Endodermal cell (in vitro differentiated cells): ENCODE measurements at regions not wholly inside any gene's neighbourhood (a gene's known extent, or its start where the extent isn't known, plus 50 kb on each side); places are given as distances from the start of the nearest gene placed in this dataset.

Experiments used
- DNase-seq: peaks from one replicate; pipeline ENCODE4 v3.0.0-alpha.2; 2017
- H3K27ac ChIP-seq: 2 replicates; pipeline ENCODE4 v1.5.1; 2013; ENCODE audit warnings: mild to moderate bottlenecking, low read depth, low read length, moderate library complexity
- H3K27me3 ChIP-seq: 2 replicates; pipeline ENCODE4 v1.6.1; 2013; ENCODE audit warnings: mild to moderate bottlenecking, low read length, moderate library complexity; ENCODE audit not compliant: insufficient read depth, control insufficient read depth, poor library complexity, severe bottlenecking
- H3K36me3 ChIP-seq: 2 replicates; pipeline ENCODE4 v1.7.0; 2013; ENCODE audit warnings: mild to moderate bottlenecking, low read length, moderate library complexity; ENCODE audit not compliant: control insufficient read depth, insufficient read depth
- H3K4me1 ChIP-seq: one replicate; pipeline ENCODE4 v1.7.0; 2013; ENCODE audit warnings: low read length; ENCODE audit not compliant: control insufficient read depth, insufficient read depth
- H3K4me3 ChIP-seq: 2 replicates; pipeline ENCODE4 v1.5.1; 2013; ENCODE audit warnings: mild to moderate bottlenecking, low read length, moderate library complexity
- H3K9ac ChIP-seq: 2 replicates; pipeline ENCODE4 v1.6.1; 2013; ENCODE audit warnings: mild to moderate bottlenecking, low read length, moderate library complexity; ENCODE audit not compliant: poor library complexity, severe bottlenecking; ENCODE audit errors: extremely low read depth
- H3K9me3 ChIP-seq: 2 replicates; pipeline ENCODE4 v1.6.1; 2013; ENCODE audit warnings: mild to moderate bottlenecking, low read length, moderate library complexity; ENCODE audit not compliant: control insufficient read depth
- H3K27ac Mint-ChIP-seq: 2 replicates; pipeline ENCODE4 v1.8.0; 2020; ENCODE audit warnings: mixed read lengths
- H3K27me3 Mint-ChIP-seq: 2 replicates; pipeline ENCODE4 v1.8.0; 2021; ENCODE audit warnings: mild to moderate bottlenecking, mixed read lengths; ENCODE audit not compliant: insufficient read depth
- H3K36me3 Mint-ChIP-seq: 2 replicates; pipeline ENCODE4 v1.8.0; 2020; ENCODE audit warnings: low read depth, mixed read lengths
- H3K4me1 Mint-ChIP-seq: 2 replicates; pipeline ENCODE4 v1.8.0; 2020; ENCODE audit warnings: mixed read lengths
- H3K4me3 Mint-ChIP-seq: 2 replicates; pipeline ENCODE4 v1.8.0; 2020; ENCODE audit warnings: mild to moderate bottlenecking, moderate library complexity, mixed read lengths
- H3K9me3 Mint-ChIP-seq: 2 replicates; pipeline ENCODE4 v1.8.0; 2020; ENCODE audit warnings: mild to moderate bottlenecking, mixed read lengths
- CTCF ChIP-seq: fragments of 200-600 bp; sonication (generic); conservative IDR thresholded peaks from 2 replicates; pipeline ENCODE4 v1.5.0; 2021; ENCODE audit warnings: antibody characterized with exemption, mild to moderate bottlenecking
- WGBS, 2 experiments: methylation state at CpG; one replicate each; pipeline versions ENCODE4 v1.1.5 to v1.1.7; 2013; ENCODE audit warnings: missing lambda C conversion rate in 2 of 2, mixed read lengths in 1 of 2; ENCODE audit not compliant: insufficient coverage in 1 of 2, insufficient read length in 1 of 2; 5-methylcytosine and 5-hydroxymethylcytosine counted together

GRCh38 chrY:19392876-19393275 lies 351.6 kb downstream of the KDM5D start:
- H3K4me1 ChIP-seq = no peaks in the 10 kb centered on the region
- H3K36me3 ChIP-seq = no peaks in the 10 kb centered on the region
- no peak for TF ChIP-seq CTCF
- H3K27me3 Mint-ChIP-seq = no peaks in the 10 kb centered on the region
- H3K9me3 ChIP-seq = no peaks in the 10 kb centered on the region
- H3K36me3 Mint-ChIP-seq = no peaks in the 10 kb centered on the region
- H3K27ac Mint-ChIP-seq = no peak overlapping the region
- H3K9me3 Mint-ChIP-seq = no peaks in the 10 kb centered on the region
- H3K4me3 ChIP-seq = no peak overlapping the region
- no peaks in the 10 kb centered on the region for H3K4me1 Mint-ChIP-seq
- no peak overlapping the region for H3K4me3 Mint-ChIP-seq
- H3K9ac ChIP-seq = no peak overlapping the region
- DNase-seq = no peak
- H3K27me3 ChIP-seq = no peaks in the 10 kb centered on the region
- H3K27ac ChIP-seq = no peak overlapping the region

GRCh38 chrY:19391922-19392321 lies 352.6 kb downstream of the KDM5D start:
- no peaks in the 10 kb centered on the region for H3K36me3 ChIP-seq
- H3K27me3 ChIP-seq = no peaks in the 10 kb centered on the region
- H3K4me1 ChIP-seq = no peaks in the 10 kb centered on the region
- no peak overlapping the region for H3K9ac ChIP-seq
- Mint-ChIP-seq H3K27me3 (no peaks in the 10 kb centered on the region), H3K36me3 (no peaks in the 10 kb centered on the region), H3K4me3 (no peak overlapping the region), H3K9me3 (no peaks in the 10 kb centered on the region), H3K27ac (no peak overlapping the region), H3K4me1 (no peaks in the 10 kb centered on the region)
- no peaks in the 10 kb centered on the region for H3K9me3 ChIP-seq
- DNase-seq = no peak
- no peak for TF ChIP-seq CTCF
- H3K4me3 ChIP-seq = no peak overlapping the region
- H3K27ac ChIP-seq = no peak overlapping the region
- 100% methylated on average over 1 of the region's 1 CpG; no CpG with 5 or more reads in 1 of the 2 experiments for WGBS, 2 experiments

- no peak for DNase-seq
Observed at GRCh38 chrY:19365321-19365720, 379.2 kb downstream of the KDM5D start.

More at GRCh38 chrY:19365321-19365720, 379.2 kb downstream of the KDM5D start:
- TF ChIP-seq CTCF = no peak
- no peaks in the 10 kb centered on the region for H3K9me3 Mint-ChIP-seq
- Histone ChIP-seq H3K9me3 (no peaks in the 10 kb centered on the region), H3K27ac (no peak overlapping the region), H3K4me3 (no peak overlapping the region), H3K9ac (no peak overlapping the region), H3K36me3 (no peaks in the 10 kb centered on the region), H3K4me1 (no peaks in the 10 kb centered on the region), H3K27me3 (no peaks in the 10 kb centered on the region)
- H3K4me3 Mint-ChIP-seq = no peak overlapping the region
- H3K4me1 Mint-ChIP-seq = no peaks in the 10 kb centered on the region
- no peaks in the 10 kb centered on the region for H3K27me3 Mint-ChIP-seq
- no peaks in the 10 kb centered on the region for H3K36me3 Mint-ChIP-seq
- 87% methylated on average over 2 of the region's 2 CpGs; no CpG with 5 or more reads in 1 of the 2 experiments for WGBS, 2 experiments
- H3K27ac Mint-ChIP-seq = no peak overlapping the region
